CD14-positive monocyte (primary cell): ENCODE measurements at regions not wholly inside any gene's neighbourhood (a gene's known extent, or its start where the extent isn't known, plus 50 kb on each side); places are given as distances from the start of the nearest gene placed in this dataset.

ENCODE experiments used
- DNase-seq, 3 donors: peaks; one replicate each; pipeline ENCODE4 v3.0.0-alpha.2; 2011 to 2022
- H2AFZ ChIP-seq: 2 replicates; pipeline ENCODE4 v1.6.0; 2012; ENCODE audit warnings: mild to moderate bottlenecking, low read depth, low read length, inconsistent platforms; ENCODE audit not compliant: insufficient read depth, poor library complexity, severe bottlenecking
- H3K27ac ChIP-seq, 2 donors: 1 replicate in 1 of 2; 2 replicates in 1 of 2; pipeline ENCODE4 v1.5.1; 2012 to 2013; ENCODE audit warnings: low read length in 2 of 2, control low read depth in 1 of 2, inconsistent platforms in 1 of 2, low read depth in 1 of 2, mild to moderate bottlenecking in 1 of 2
- H3K27me3 ChIP-seq, 2 donors: one replicate each; pipeline versions ENCODE4 v1.6.0 to v1.6.1; 2011 to 2013; ENCODE audit warnings: low read length in 2 of 2; ENCODE audit not compliant: control insufficient read depth in 2 of 2, insufficient read depth in 2 of 2
- H3K36me3 ChIP-seq, 2 donors: replicated peaks in 1 of 2; 1 replicate in 1 of 2; 2 replicates in 1 of 2; pipeline versions ENCODE4 v1.5.1 to v1.6.1; 2012 to 2013; ENCODE audit warnings: low read length in 2 of 2, control low read depth in 1 of 2, inconsistent platforms in 1 of 2, mild to moderate bottlenecking in 1 of 2; ENCODE audit not compliant: insufficient read depth in 2 of 2, control insufficient read depth in 1 of 2
- H3K4me1 ChIP-seq, 2 donors: 1 replicate in 1 of 2; 2 replicates in 1 of 2; pipeline versions ENCODE4 v1.5.1 to v1.6.1; 2012 to 2013; ENCODE audit warnings: low read length in 2 of 2, control low read depth in 1 of 2, inconsistent platforms in 1 of 2, mild to moderate bottlenecking in 1 of 2, moderate library complexity in 1 of 2; ENCODE audit not compliant: insufficient read depth in 2 of 2, control insufficient read depth in 1 of 2
- H3K4me2 ChIP-seq: replicated peaks from 2 replicates; pipeline ENCODE3; 2012; ENCODE audit warnings: low read length, moderate library complexity, mild to moderate bottlenecking; ENCODE audit not compliant: poor library complexity, severe bottlenecking; ENCODE audit errors: extremely low read depth
- H3K4me3 ChIP-seq, 3 experiments: fragments of 200-600 bp in 1 of 3; sonication (generic) in 1 of 3; replicated peaks in 1 of 3; 1 replicate in 2 of 3; 2 replicates in 1 of 3; pipeline ENCODE4 v1.5.1; 2011 to 2013; ENCODE audit warnings: low read length in 3 of 3, mild to moderate bottlenecking in 3 of 3, control low read depth in 2 of 3, low read depth in 2 of 3, inconsistent platforms in 1 of 3, moderate library complexity in 1 of 3
- H3K79me2 ChIP-seq: 2 replicates; pipeline ENCODE4 v1.6.0; 2012; ENCODE audit warnings: mild to moderate bottlenecking, control low read depth, inconsistent platforms, low read length, moderate library complexity; ENCODE audit not compliant: insufficient read depth
- H3K9ac ChIP-seq: 2 replicates; pipeline ENCODE4 v1.6.0; 2017; ENCODE audit warnings: low read length, mild to moderate bottlenecking; ENCODE audit not compliant: insufficient read depth, poor library complexity, severe bottlenecking
- H3K9me3 ChIP-seq, 2 donors: replicated peaks in 1 of 2; 1 replicate in 1 of 2; 2 replicates in 1 of 2; pipeline versions ENCODE4 v1.5.1 to v1.6.1; 2012 to 2013; ENCODE audit warnings: low read length in 2 of 2, control low read depth in 1 of 2; ENCODE audit not compliant: control insufficient read depth in 1 of 2, insufficient read depth in 1 of 2
- H4K20me1 ChIP-seq: 2 replicates; pipeline ENCODE4 v1.6.0; 2012; ENCODE audit warnings: mild to moderate bottlenecking, low read length, control low read depth, moderate library complexity; ENCODE audit not compliant: insufficient read depth
- H3K27ac Mint-ChIP-seq, 7 donors: one replicate each; pipeline ENCODE4 v1.8.0; 2020; ENCODE audit warnings: mild to moderate bottlenecking in 7 of 7, mixed read lengths in 7 of 7, moderate library complexity in 6 of 7, inconsistent platforms in 2 of 7
- H3K27me3 Mint-ChIP-seq, 3 donors: one replicate each; pipeline ENCODE4 v1.8.0; 2021 to 2022; ENCODE audit warnings: low read depth in 3 of 3, mild to moderate bottlenecking in 3 of 3, mixed read lengths in 3 of 3, moderate library complexity in 3 of 3, inconsistent platforms in 1 of 3
- H3K36me3 Mint-ChIP-seq, 2 donors: one replicate each; pipeline ENCODE4 v1.8.0; 2020; ENCODE audit warnings: mixed read lengths in 2 of 2, inconsistent platforms in 1 of 2, mild to moderate bottlenecking in 1 of 2
- H3K4me1 Mint-ChIP-seq: one replicate; pipeline ENCODE4 v1.8.0; 2020; ENCODE audit warnings: mild to moderate bottlenecking, mixed read lengths
- H3K4me3 Mint-ChIP-seq, 2 donors: one replicate each; pipeline ENCODE4 v1.8.0; 2020; ENCODE audit warnings: mild to moderate bottlenecking in 2 of 2, mixed read lengths in 2 of 2, moderate library complexity in 1 of 2
- H3K9me3 Mint-ChIP-seq, 7 donors: one replicate each; pipeline ENCODE4 v1.8.0; 2020 to 2022; ENCODE audit warnings: mixed read lengths in 7 of 7, mild to moderate bottlenecking in 6 of 7, moderate library complexity in 6 of 7, inconsistent platforms in 2 of 7
- CTCF ChIP-seq: fragments of 200-600 bp; IDR thresholded peaks from one replicate; pipeline ENCODE4 v1.8.0; 2022; ENCODE audit warnings: antibody characterized with exemption, mild to moderate bottlenecking
- WGBS: methylation state at CpG from one replicate; pipeline ENCODE4 v1.1.5; 2013; ENCODE audit warnings: missing lambda C conversion rate; ENCODE audit not compliant: insufficient coverage; 5-methylcytosine and 5-hydroxymethylcytosine counted together
- intact Hi-C, 2 donors: fragments of 100-400 bp; cut with micrococcal nuclease; formaldehyde crosslinking; loops; one replicate each; pipeline versions ENCODE4 v1.15.0 to v1.15.1; 2023

GRCh38 chr12:67504026-67504425, 144.5 kb upstream of the DYRK2 start:
- no peak overlapping the region for H3K4me3 Mint-ChIP-seq

GRCh38 chr12:67506739-67507138, 141.8 kb upstream of the DYRK2 start:
- no peaks in the 10 kb centered on the region for H3K36me3 Mint-ChIP-seq
- peaks cover 2 to 5% (median 2%) of the 10 kb centered on the region in 3 donors for H3K27me3 Mint-ChIP-seq
- no peak for TF ChIP-seq CTCF
- Histone ChIP-seq H3K27ac (no peak overlapping the region), H3K4me2 (no peak overlapping the region), H2AFZ (no peak overlapping the region), H3K27me3 (no peaks in the 10 kb centered on the region), H4K20me1 (no peaks in the 10 kb centered on the region), H3K79me2 (no peaks in the 10 kb centered on the region), H3K9ac (no peak overlapping the region), H3K4me3 (no peak overlapping the region), H3K9me3 (no peaks in the 10 kb centered on the region), H3K4me1 (no peaks in the 10 kb centered on the region), H3K36me3 (no peaks in the 10 kb centered on the region)
- H3K4me1 Mint-ChIP-seq: peaks cover 10% of the 10 kb centered on the region
- H3K4me3 Mint-ChIP-seq: no peak overlapping the region
- intact Hi-C loops: no loop called here
- H3K9me3 Mint-ChIP-seq: peaks cover 0 to 7% (median 0%) of the 10 kb centered on the region in 7 donors
- no CpG with 5 or more reads among the region's 3 CpGs for WGBS
- DNase-seq: no peak
- no peak overlapping the region for H3K27ac Mint-ChIP-seq

More at GRCh38 chr12:67504026-67504425, 144.5 kb upstream of the DYRK2 start:
- H3K79me2 ChIP-seq: no peaks in the 10 kb centered on the region
- no peaks in the 10 kb centered on the region for H3K9me3 ChIP-seq
- no peak overlapping the region for H3K27ac ChIP-seq
- H3K4me3 ChIP-seq: no peak overlapping the region
- WGBS: 29% methylated on average over 1 of the region's 1 CpG
- Mint-ChIP-seq H3K36me3 (no peaks in the 10 kb centered on the region), H3K9me3 (peaks cover 0 to 2% (median 0%) of the 10 kb centered on the region in 7 donors), H3K27me3 (peaks cover 2 to 5% (median 2%) of the 10 kb centered on the region in 3 donors), H3K27ac (no peak overlapping the region), H3K4me1 (peaks cover 10% of the 10 kb centered on the region)
- no peaks in the 10 kb centered on the region for H3K27me3 ChIP-seq
- no peak overlapping the region for H3K4me2 ChIP-seq
- DNase-seq: no peak
- intact Hi-C loops: no loop called here
- no peaks in the 10 kb centered on the region for H3K36me3 ChIP-seq
- TF ChIP-seq CTCF: no peak
- no peak overlapping the region for H2AFZ ChIP-seq
- H4K20me1 ChIP-seq: no peaks in the 10 kb centered on the region
- no peaks in the 10 kb centered on the region for H3K4me1 ChIP-seq
- no peak overlapping the region for H3K9ac ChIP-seq
